GM23338 (cell line): ENCODE measurements at regions not wholly inside any gene's neighbourhood (a gene's known extent, or its start where the extent isn't known, plus 50 kb on each side); places are given as distances from the start of the nearest gene placed in this dataset.

Source experiments
- ATAC-seq: fragments of 200-7000 bp; cut with Tn5 transposase; 3 replicates; pipeline ENCODE4 v1.9.1; 2020
- DNase-seq: peaks from one replicate; pipeline ENCODE4 v3.0.0-alpha.2; 2015; ENCODE audit warnings: low spot score
- H2AFZ ChIP-seq: fragments of 200-600 bp; sonication (generic); 2 replicates; pipeline ENCODE4 v1.8.0; 2016; ENCODE audit warnings: antibody characterized with exemption, mild to moderate bottlenecking, moderate library complexity
- H3F3A ChIP-seq: fragments of 200-600 bp; sonication (generic); replicated peaks from 2 replicates; pipeline ENCODE4 v1.8.0; 2017; ENCODE audit warnings: antibody characterized with exemption, mixed run types, low read depth
- H3K27ac ChIP-seq: fragments of 200-600 bp; sonication (generic); 2 replicates; pipeline ENCODE4 v1.6.1; 2016; ENCODE audit warnings: low read depth
- H3K27me3 ChIP-seq: fragments of 200-600 bp; sonication (generic); 2 replicates; pipeline ENCODE4 v1.8.0; 2016; ENCODE audit warnings: mild to moderate bottlenecking, mixed run types, moderate library complexity; ENCODE audit not compliant: insufficient read depth
- H3K36me3 ChIP-seq: fragments of 200-600 bp; sonication (generic); 2 replicates; pipeline ENCODE4 v1.8.0; 2016; ENCODE audit warnings: mild to moderate bottlenecking; ENCODE audit not compliant: insufficient read depth
- H3K4me1 ChIP-seq: fragments of 200-600 bp; sonication (generic); 2 replicates; pipeline ENCODE4 v1.8.0; 2016; ENCODE audit warnings: mild to moderate bottlenecking, moderate library complexity; ENCODE audit not compliant: insufficient read depth
- H3K4me2 ChIP-seq: fragments of 200-600 bp; sonication (generic); 2 replicates; pipeline ENCODE4 v1.7.1; 2017; ENCODE audit warnings: mixed run types
- H3K4me3 ChIP-seq: fragments of 200-600 bp; sonication (generic); 2 replicates; pipeline ENCODE4 v1.6.1; 2016; ENCODE audit warnings: mixed run types
- H3K79me2 ChIP-seq: fragments of 200-600 bp; sonication (generic); replicated peaks from 2 replicates; pipeline ENCODE4 v1.8.0; 2017; ENCODE audit warnings: mild to moderate bottlenecking; ENCODE audit not compliant: insufficient read depth
- H3K9me2 ChIP-seq: fragments of 200-600 bp; sonication (generic); 2 replicates; pipeline ENCODE4 v1.8.0; 2017; ENCODE audit not compliant: insufficient read depth
- H4K20me1 ChIP-seq: fragments of 200-600 bp; sonication (generic); replicated peaks from 2 replicates; pipeline ENCODE4 v1.8.0; 2017; ENCODE audit warnings: mild to moderate bottlenecking; ENCODE audit not compliant: insufficient read depth
- H3K27ac Mint-ChIP-seq: 2 replicates; pipeline ENCODE4 v1.8.0; 2020; ENCODE audit warnings: inconsistent platforms, mild to moderate bottlenecking, moderate library complexity, mixed read lengths
- H3K27me3 Mint-ChIP-seq: 3 replicates; pipeline ENCODE4 v1.8.0; 2022; ENCODE audit warnings: low read depth, mild to moderate bottlenecking, moderate library complexity, mixed read lengths, inconsistent platforms; ENCODE audit not compliant: insufficient read depth, poor library complexity
- H3K36me3 Mint-ChIP-seq: 3 replicates; pipeline ENCODE4 v1.8.0; 2021; ENCODE audit warnings: low read depth, mild to moderate bottlenecking, inconsistent platforms, moderate library complexity, mixed read lengths
- H3K4me1 Mint-ChIP-seq: 3 replicates; pipeline ENCODE4 v1.8.0; 2020; ENCODE audit warnings: mild to moderate bottlenecking, inconsistent platforms, mixed read lengths
- H3K4me3 Mint-ChIP-seq: 3 replicates; pipeline ENCODE4 v1.8.0; 2021; ENCODE audit warnings: moderate library complexity, mild to moderate bottlenecking, inconsistent platforms, mixed read lengths
- H3K9me3 Mint-ChIP-seq: 3 replicates; pipeline ENCODE4 v1.8.0; 2020; ENCODE audit warnings: moderate library complexity, mild to moderate bottlenecking, inconsistent platforms, mixed read lengths
- CREB1 ChIP-seq: fragments of 250-450 bp; sonication (Bioruptor Pico); IDR thresholded peaks from 2 replicates; pipeline ENCODE4 v1.5.0; 2020; ENCODE audit warnings: low read depth, mild to moderate bottlenecking, moderate library complexity
- EZH2 ChIP-seq: fragments of 200-600 bp; sonication (generic); IDR thresholded peaks from one replicate; pipeline ENCODE4 v1.8.0; 2017; ENCODE audit warnings: antibody characterized with exemption, mild to moderate bottlenecking, low read depth; ENCODE audit not compliant: unreplicated experiment
- EZH2phosphoT487 ChIP-seq: fragments of 200-600 bp; sonication (generic); IDR thresholded peaks from one replicate; pipeline ENCODE4 v1.8.1; 2018; ENCODE audit warnings: antibody characterized with exemption; ENCODE audit not compliant: unreplicated experiment
- NANOG ChIP-seq: IDR thresholded peaks from 2 replicates; pipeline ENCODE4 v1.6.1; 2016; ENCODE audit warnings: antibody characterized with exemption, borderline replicate concordance
- REST ChIP-seq: IDR thresholded peaks from one replicate; pipeline ENCODE4 v1.6.1; 2018; ENCODE audit warnings: antibody characterized with exemption; ENCODE audit not compliant: unreplicated experiment
- STAT1 ChIP-seq: IDR thresholded peaks from one replicate; pipeline ENCODE4 v1.6.1; 2016; ENCODE audit warnings: antibody characterized with exemption; ENCODE audit not compliant: unreplicated experiment
- TF ChIP-seq, protein P1 (sequence below): fragments of 250-450 bp; sonication (Bioruptor Pico); IDR thresholded peaks from 2 replicates; pipeline ENCODE4 v1.5.0; 2020; ENCODE audit warnings: mild to moderate bottlenecking, moderate library complexity

- no peak for TF ChIP-seq REST
- no peak for TF ChIP-seq EZH2
- no peak for TF ChIP-seq STAT1
- TF ChIP-seq EZH2phosphoT487, result no peak
- Histone ChIP-seq H3K9me2 (peaks cover 5% of the 10 kb centered on the region; the same call in 1 of the 2 replicates), H2AFZ (no peak overlapping the region), H3K36me3 (no peaks in the 10 kb centered on the region), H3K4me1 (no peaks in the 10 kb centered on the region), H3F3A (no peaks in the 10 kb centered on the region), H3K27me3 (no peaks in the 10 kb centered on the region), H3K79me2 (no peaks in the 10 kb centered on the region), H3K27ac (no peak overlapping the region), H4K20me1 (no peaks in the 10 kb centered on the region), H3K4me2 (no peak overlapping the region), H3K4me3 (no peak overlapping the region)
- Mint-ChIP-seq H3K36me3 (no peaks in the 10 kb centered on the region; the same call in 2 of the 3 replicates), H3K4me3 (no peak overlapping the region), H3K4me1 (no peaks in the 10 kb centered on the region), H3K27ac (no peak overlapping the region), H3K27me3 (peaks cover 2% of the 10 kb centered on the region), H3K9me3 (peaks cover 20% of the 10 kb centered on the region)
- DNase-seq (no peak), ATAC-seq (no peak)
Measured at GRCh38 chr12:30357766-30358490, 337.7 kb downstream of the IPO8 start.

DNA sequence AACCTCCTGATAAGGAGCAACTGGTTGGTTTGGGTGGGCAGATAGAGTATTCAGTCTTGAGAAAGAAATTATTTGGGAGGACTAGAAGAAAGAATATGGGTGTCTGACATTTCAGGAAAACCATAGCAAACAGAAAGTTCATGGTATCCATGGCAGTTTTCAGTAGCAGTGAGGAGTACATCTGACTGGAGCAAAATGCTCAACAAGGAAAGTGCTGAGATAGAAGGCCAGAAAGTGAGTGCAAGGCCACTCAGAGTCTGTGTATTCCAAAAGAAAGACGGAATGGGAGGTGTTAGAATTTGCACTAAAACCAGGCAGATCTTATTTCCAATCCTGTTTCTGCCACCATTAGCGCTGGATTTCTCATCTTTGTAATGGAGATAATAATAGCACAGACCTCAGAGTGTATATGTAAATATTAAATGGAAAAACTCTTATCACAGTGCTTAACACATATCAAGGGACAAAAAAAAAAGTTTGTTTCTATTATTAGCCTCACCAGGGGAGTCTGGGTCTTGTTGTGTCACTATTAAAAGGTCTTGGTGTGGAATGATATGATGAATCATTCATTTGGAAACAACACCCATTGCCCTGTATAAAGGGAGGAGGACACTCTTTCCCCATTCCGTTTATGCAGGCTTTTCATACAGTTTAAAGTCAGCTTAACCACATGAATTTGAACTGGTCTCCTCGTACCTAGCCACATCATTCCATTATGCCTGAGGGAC lies 349.8 kb downstream of the IPO8 start:
- H3K27me3 ChIP-seq, result no peaks in the 10 kb centered on the region
- H3K9me2 ChIP-seq, result peaks cover 3% of the 10 kb centered on the region; the same call in 1 of the 2 replicates
- H4K20me1 ChIP-seq, result no peaks in the 10 kb centered on the region
- Mint-ChIP-seq H3K9me3 (peaks cover 44% of the 10 kb centered on the region), H3K4me3 (no peak overlapping the region), H3K27ac (no peak overlapping the region), H3K27me3 (peaks cover 2% of the 10 kb centered on the region), H3K36me3 (peaks cover 13% of the 10 kb centered on the region; the same call in 2 of the 3 replicates), H3K4me1 (no peaks in the 10 kb centered on the region)
- DNase-seq, result no peak
- H3K79me2 ChIP-seq, result no peaks in the 10 kb centered on the region
- H3F3A ChIP-seq, result no peaks in the 10 kb centered on the region
- no peak for ATAC-seq
- H3K4me1 ChIP-seq, result no peaks in the 10 kb centered on the region
- H3K4me3 ChIP-seq, result no peak overlapping the region
- H2AFZ ChIP-seq, result no peak overlapping the region
- H3K27ac ChIP-seq, result no peak overlapping the region
- no peak overlapping the region for H3K4me2 ChIP-seq
- H3K36me3 ChIP-seq, result peaks cover 11% of the 10 kb centered on the region; the same call in 1 of the 2 replicates
- TF ChIP-seq EZH2 (no peak), EZH2phosphoT487 (no peak), CREB1 (CRISPR knock-in tag) (no peak), NANOG (no peak)
- TF ChIP-seq, protein P1, sequence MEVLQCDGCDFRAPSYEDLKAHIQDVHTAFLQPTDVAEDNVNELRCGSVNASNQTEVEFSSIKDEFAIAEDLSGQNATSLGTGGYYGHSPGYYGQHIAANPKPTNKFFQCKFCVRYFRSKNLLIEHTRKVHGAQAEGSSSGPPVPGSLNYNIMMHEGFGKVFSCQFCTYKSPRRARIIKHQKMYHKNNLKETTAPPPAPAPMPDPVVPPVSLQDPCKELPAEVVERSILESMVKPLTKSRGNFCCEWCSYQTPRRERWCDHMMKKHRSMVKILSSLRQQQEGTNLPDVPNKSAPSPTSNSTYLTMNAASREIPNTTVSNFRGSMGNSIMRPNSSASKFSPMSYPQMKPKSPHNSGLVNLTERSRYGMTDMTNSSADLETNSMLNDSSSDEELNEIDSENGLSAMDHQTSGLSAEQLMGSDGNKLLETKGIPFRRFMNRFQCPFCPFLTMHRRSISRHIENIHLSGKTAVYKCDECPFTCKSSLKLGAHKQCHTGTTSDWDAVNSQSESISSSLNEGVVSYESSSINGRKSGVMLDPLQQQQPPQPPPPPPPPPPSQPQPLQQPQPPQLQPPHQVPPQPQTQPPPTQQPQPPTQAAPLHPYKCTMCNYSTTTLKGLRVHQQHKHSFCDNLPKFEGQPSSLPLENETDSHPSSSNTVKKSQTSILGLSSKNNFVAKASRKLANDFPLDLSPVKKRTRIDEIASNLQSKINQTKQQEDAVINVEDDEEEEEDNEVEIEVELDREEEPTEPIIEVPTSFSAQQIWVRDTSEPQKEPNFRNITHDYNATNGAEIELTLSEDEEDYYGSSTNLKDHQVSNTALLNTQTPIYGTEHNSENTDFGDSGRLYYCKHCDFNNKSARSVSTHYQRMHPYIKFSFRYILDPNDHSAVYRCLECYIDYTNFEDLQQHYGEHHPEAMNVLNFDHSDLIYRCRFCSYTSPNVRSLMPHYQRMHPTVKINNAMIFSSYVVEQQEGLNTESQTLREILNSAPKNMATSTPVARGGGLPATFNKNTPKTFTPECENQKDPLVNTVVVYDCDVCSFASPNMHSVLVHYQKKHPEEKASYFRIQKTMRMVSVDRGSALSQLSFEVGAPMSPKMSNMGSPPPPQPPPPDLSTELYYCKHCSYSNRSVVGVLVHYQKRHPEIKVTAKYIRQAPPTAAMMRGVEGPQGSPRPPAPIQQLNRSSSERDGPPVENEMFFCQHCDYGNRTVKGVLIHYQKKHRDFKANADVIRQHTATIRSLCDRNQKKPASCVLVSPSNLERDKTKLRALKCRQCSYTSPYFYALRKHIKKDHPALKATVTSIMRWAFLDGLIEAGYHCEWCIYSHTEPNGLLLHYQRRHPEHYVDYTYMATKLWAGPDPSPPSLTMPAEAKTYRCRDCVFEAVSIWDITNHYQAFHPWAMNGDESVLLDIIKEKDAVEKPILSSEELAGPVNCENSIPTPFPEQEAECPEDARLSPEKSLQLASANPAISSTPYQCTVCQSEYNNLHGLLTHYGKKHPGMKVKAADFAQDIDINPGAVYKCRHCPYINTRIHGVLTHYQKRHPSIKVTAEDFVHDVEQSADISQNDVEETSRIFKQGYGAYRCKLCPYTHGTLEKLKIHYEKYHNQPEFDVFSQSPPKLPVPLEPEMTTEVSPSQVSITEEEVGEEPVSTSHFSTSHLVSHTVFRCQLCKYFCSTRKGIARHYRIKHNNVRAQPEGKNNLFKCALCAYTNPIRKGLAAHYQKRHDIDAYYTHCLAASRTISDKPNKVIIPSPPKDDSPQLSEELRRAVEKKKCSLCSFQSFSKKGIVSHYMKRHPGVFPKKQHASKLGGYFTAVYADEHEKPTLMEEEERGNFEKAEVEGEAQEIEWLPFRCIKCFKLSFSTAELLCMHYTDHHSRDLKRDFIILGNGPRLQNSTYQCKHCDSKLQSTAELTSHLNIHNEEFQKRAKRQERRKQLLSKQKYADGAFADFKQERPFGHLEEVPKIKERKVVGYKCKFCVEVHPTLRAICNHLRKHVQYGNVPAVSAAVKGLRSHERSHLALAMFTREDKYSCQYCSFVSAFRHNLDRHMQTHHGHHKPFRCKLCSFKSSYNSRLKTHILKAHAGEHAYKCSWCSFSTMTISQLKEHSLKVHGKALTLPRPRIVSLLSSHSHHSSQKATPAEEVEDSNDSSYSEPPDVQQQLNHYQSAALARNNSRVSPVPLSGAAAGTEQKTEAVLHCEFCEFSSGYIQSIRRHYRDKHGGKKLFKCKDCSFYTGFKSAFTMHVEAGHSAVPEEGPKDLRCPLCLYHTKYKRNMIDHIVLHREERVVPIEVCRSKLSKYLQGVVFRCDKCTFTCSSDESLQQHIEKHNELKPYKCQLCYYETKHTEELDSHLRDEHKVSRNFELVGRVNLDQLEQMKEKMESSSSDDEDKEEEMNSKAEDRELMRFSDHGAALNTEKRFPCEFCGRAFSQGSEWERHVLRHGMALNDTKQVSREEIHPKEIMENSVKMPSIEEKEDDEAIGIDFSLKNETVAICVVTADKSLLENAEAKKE (CRISPR knock-in tag), result no peak
